ENCODE measurements at regions not wholly inside any gene's neighbourhood (a gene's known extent, or its start where the extent isn't known, plus 50 kb on each side); places are given as distances from the start of the nearest gene placed in this dataset.

- no peak for TF ChIP-seq CTCF (conservative IDR thresholded peaks at IDR 0.05; ENCODE audit: low read length)
- TF ChIP-seq EZH2phosphoT487 (IDR thresholded peaks at IDR 0.05; ENCODE audit: borderline replicate concordance, low read depth, low read length), result no peak
These were observed 311.2 kb downstream of the RPLP1 start for GRCh38 chr15:69763831-69764230.
